Epithelial cell of esophagus (primary cell): ENCODE measurements at regions not wholly inside any gene's neighbourhood (a gene's known extent, or its start where the extent isn't known, plus 50 kb on each side); places are given as distances from the start of the nearest gene placed in this dataset.

ENCODE experiments used
- DNase-seq: peaks from one replicate; pipeline ENCODE4 v3.0.0; 2010; ENCODE audit warnings: low read depth
- H3K4me3 ChIP-seq: 2 replicates; pipeline ENCODE4 v1.5.1; 2011; ENCODE audit warnings: mild to moderate bottlenecking, low read length, control low read depth
- CTCF ChIP-seq: IDR thresholded peaks from 2 replicates; pipeline ENCODE4 v1.5.1; 2011; ENCODE audit warnings: low read depth, mild to moderate bottlenecking, low read length, control low read depth, inconsistent platforms; ENCODE audit not compliant: insufficient read depth; ENCODE audit errors: missing control alignments

GRCh38 chr11:81070948-81071347, 1630.1 kb upstream of the TENM4 start:
- H3K4me3 ChIP-seq, result no peak overlapping the region
- no peak for TF ChIP-seq CTCF
- no peak for DNase-seq

- no peak for TF ChIP-seq CTCF
- DNase-seq, result no peak
- H3K4me3 ChIP-seq, result no peak overlapping the region
These were observed 1618.5 kb upstream of the TENM4 start for GRCh38 chr11:81059356-81059755.

GRCh38 chr11:81052344-81053158, 1611.7 kb upstream of the TENM4 start:
- no peak for DNase-seq

GRCh38 chr11:81039916-81040524, 1599.2 kb upstream of the TENM4 start:
- H3K4me3 ChIP-seq, result no peak overlapping the region
- no peak for DNase-seq
- TF ChIP-seq CTCF, result no peak

More at GRCh38 chr11:81052344-81053158, 1611.7 kb upstream of the TENM4 start:
- no peak overlapping the region for H3K4me3 ChIP-seq
- no peak for TF ChIP-seq CTCF

- no peak overlapping the region for H3K4me3 ChIP-seq
- no peak for TF ChIP-seq CTCF
- DNase-seq, result no peak
These were observed 1595.5 kb upstream of the TENM4 start for GRCh38 chr11:81036168-81036870.

- TF ChIP-seq CTCF, result no peak
- DNase-seq, result peak; percentile 16
- H3K4me3 ChIP-seq, result no peak overlapping the region
These were observed 1593.1 kb upstream of the TENM4 start for GRCh38 chr11:81033779-81034540.
